Fibroblast of pulmonary artery (primary cell): ENCODE measurements at regions not wholly inside any gene's neighbourhood (a gene's known extent, or its start where the extent isn't known, plus 50 kb on each side); places are given as distances from the start of the nearest gene placed in this dataset.

ENCODE experiments used
- DNase-seq: peaks from one replicate; pipeline ENCODE4 v3.0.0-alpha.2; 2010; ENCODE audit warnings: low read depth
- H3K4me3 ChIP-seq: replicated peaks from 2 replicates; pipeline ENCODE4 v1.5.1; 2011; ENCODE audit warnings: low read depth, mild to moderate bottlenecking, control low read depth, low read length, moderate library complexity
- CTCF ChIP-seq: IDR thresholded peaks from 2 replicates; pipeline ENCODE4 v1.5.1; 2011; ENCODE audit warnings: mild to moderate bottlenecking, control low read depth, low read length, inconsistent platforms; ENCODE audit errors: missing control alignments

GRCh38 chr5:68484307-68485068, 268.9 kb downstream of the PIK3R1 start:
- peak; percentile 55 for DNase-seq
- no peak overlapping the region for H3K4me3 ChIP-seq
- TF ChIP-seq CTCF = no peak

GRCh38 chr5:68489556-68489955, 274.0 kb downstream of the PIK3R1 start:
- TF ChIP-seq CTCF = no peak
- no peak for DNase-seq

GRCh38 chr5:68490406-68490805, 274.9 kb downstream of the PIK3R1 start:
- no peak overlapping the region for H3K4me3 ChIP-seq
- no peak for DNase-seq
- no peak for TF ChIP-seq CTCF

More at GRCh38 chr5:68489556-68489955, 274.0 kb downstream of the PIK3R1 start:
- H3K4me3 ChIP-seq = no peak overlapping the region

GRCh38 chr5:68494771-68495170, 279.2 kb downstream of the PIK3R1 start:
- no peak overlapping the region for H3K4me3 ChIP-seq
- DNase-seq = no peak
- TF ChIP-seq CTCF = no peak

- TF ChIP-seq CTCF = no peak
- peak; percentile 53 for DNase-seq
- no peak overlapping the region for H3K4me3 ChIP-seq
Observed at GRCh38 chr5:68499987-68500386, 284.4 kb downstream of the PIK3R1 start.

GRCh38 chr5:68500813-68501212, 285.3 kb downstream of the PIK3R1 start:
- no peak for TF ChIP-seq CTCF
- DNase-seq = no peak
- H3K4me3 ChIP-seq = no peak overlapping the region

- no peak overlapping the region for H3K4me3 ChIP-seq
- TF ChIP-seq CTCF = no peak
- no peak for DNase-seq
Observed at GRCh38 chr5:68502531-68502930, 287.0 kb downstream of the PIK3R1 start.
